Left ventricle myocardium inferior (tissue), 1 donor: ENCODE measurements at regions not wholly inside any gene's neighbourhood (a gene's known extent, or its start where the extent isn't known, plus 50 kb on each side); places are given as distances from the start of the nearest gene placed in this dataset.

Source experiments
- DNase-seq: peaks from one replicate; pipeline ENCODE4 v3.0.0-alpha.2; 2020
- H3K27ac ChIP-seq: fragments of 200-600 bp; replicated peaks from 2 replicates; pipeline ENCODE4 v1.8.0; 2021
- H3K27me3 ChIP-seq: fragments of 200-600 bp; 2 replicates; pipeline ENCODE4 v1.8.0; 2021; ENCODE audit warnings: low read depth
- H3K36me3 ChIP-seq: fragments of 200-600 bp; 2 replicates; pipeline ENCODE4 v1.8.0; 2021
- H3K4me1 ChIP-seq: fragments of 200-600 bp; 2 replicates; pipeline ENCODE4 v1.8.0; 2021
- H3K4me3 ChIP-seq: fragments of 200-600 bp; 2 replicates; pipeline ENCODE4 v1.8.0; 2021; ENCODE audit warnings: mild to moderate bottlenecking, moderate library complexity
- H3K9me3 ChIP-seq: fragments of 200-600 bp; replicated peaks from 2 replicates; pipeline ENCODE4 v1.8.0; 2021
- CTCF ChIP-seq: fragments of 200-600 bp; IDR thresholded peaks from 2 replicates; pipeline ENCODE4 v1.8.0; 2021; ENCODE audit warnings: antibody characterized with exemption, mild to moderate bottlenecking, borderline replicate concordance
- intact Hi-C: fragments of 100-400 bp; cut with micrococcal nuclease; formaldehyde crosslinking; loops from one replicate; pipeline ENCODE4 v1.11.0; 2022
- donor health status: DM: no; HTN: yes; CAD: no; lungs with severe emphysema.

GRCh38 chr10:44668336-44668735 is 242.8 kb upstream of the TMEM72 start:
- H3K4me3 ChIP-seq: no peak overlapping the region
- no peak for TF ChIP-seq CTCF
- DNase-seq: no peak
- intact Hi-C loops: no loop called here
- peaks cover 23% of the 10 kb centered on the region for H3K9me3 ChIP-seq
- no peak overlapping the region for H3K27ac ChIP-seq
- H3K36me3 ChIP-seq: no peaks in the 10 kb centered on the region
- no peaks in the 10 kb centered on the region for H3K27me3 ChIP-seq
- no peaks in the 10 kb centered on the region for H3K4me1 ChIP-seq

- intact Hi-C loops: no loop called here
- peaks cover 23% of the 10 kb centered on the region for H3K9me3 ChIP-seq
- no peaks in the 10 kb centered on the region for H3K36me3 ChIP-seq
- H3K4me3 ChIP-seq: no peak overlapping the region
- TF ChIP-seq CTCF: no peak
- no peaks in the 10 kb centered on the region for H3K4me1 ChIP-seq
- H3K27ac ChIP-seq: no peak overlapping the region
- no peaks in the 10 kb centered on the region for H3K27me3 ChIP-seq
- no peak for DNase-seq
These were observed 239.8 kb upstream of the TMEM72 start for GRCh38 chr10:44671319-44671718.

- Histone ChIP-seq H3K4me1 (no peaks in the 10 kb centered on the region), H3K27ac (no peak overlapping the region), H3K4me3 (no peak overlapping the region), H3K36me3 (no peaks in the 10 kb centered on the region), H3K9me3 (peaks cover 19% of the 10 kb centered on the region), H3K27me3 (no peaks in the 10 kb centered on the region)
- no peak for TF ChIP-seq CTCF
- intact Hi-C loops: no loop called here
- no peak for DNase-seq
These were observed 237.7 kb upstream of the TMEM72 start for GRCh38 chr10:44673245-44673983.

- no peaks in the 10 kb centered on the region for H3K4me1 ChIP-seq
- no peak overlapping the region for H3K4me3 ChIP-seq
- DNase-seq: no peak
- peaks cover 5% of the 10 kb centered on the region for H3K9me3 ChIP-seq
- no peak for TF ChIP-seq CTCF
- intact Hi-C loops: no loop called here
- no peaks in the 10 kb centered on the region for H3K27me3 ChIP-seq
- no peak overlapping the region for H3K27ac ChIP-seq
- no peaks in the 10 kb centered on the region for H3K36me3 ChIP-seq
These were observed 236.4 kb upstream of the TMEM72 start for GRCh38 chr10:44674536-44675386.

- Histone ChIP-seq H3K4me3 (no peak overlapping the region), H3K4me1 (no peaks in the 10 kb centered on the region), H3K27ac (no peak overlapping the region), H3K27me3 (no peaks in the 10 kb centered on the region), H3K9me3 (no peaks in the 10 kb centered on the region), H3K36me3 (no peaks in the 10 kb centered on the region)
- no peak for DNase-seq
- TF ChIP-seq CTCF: no peak
- intact Hi-C loops: no loop called here
These were observed 235.7 kb upstream of the TMEM72 start for GRCh38 chr10:44675387-44675874.
